ENCODE measurements at regions not wholly inside any gene's neighbourhood (a gene's known extent, or its start where the extent isn't known, plus 50 kb on each side); places are given as distances from the start of the nearest gene placed in this dataset.

GRCh38 chrY:15349351-15349750 lies 825.0 kb downstream of the NLGN4Y start:
- no peak for DNase-seq (ENCODE audit: low spot score)

GRCh38 chrY:15355321-15355720 lies 831.0 kb downstream of the NLGN4Y start:
- Histone ChIP-seq H2BK15ac (ENCODE audit: low read length) (no peak overlapping the region), H2AFZ (ENCODE audit: low read length) (no peak overlapping the region), H3K79me1 (ENCODE audit: low read depth, low read length) (no peaks in the 10 kb centered on the region), H3K9me3 (replicated peaks in 1 of 2; ENCODE audit: control insufficient read depth in 2 of 2, insufficient read depth in 1 of 2, low read depth in 1 of 2, low read length in 2 of 2) (no peaks in the 10 kb centered on the region), H3K27me3 (ENCODE audit: control insufficient read depth in 3 of 3, insufficient read depth in 3 of 3, low read depth in 1 of 3, low read length in 3 of 3) (no peaks in the 10 kb centered on the region), H3K4me3 (ENCODE audit: low read length in 2 of 2) (no peak overlapping the region), H3K18ac (ENCODE audit: low read length) (no peak overlapping the region), H3K4me1 (ENCODE audit: control insufficient read depth in 2 of 2, insufficient read depth in 1 of 2, low read depth in 1 of 2, low read length in 2 of 2) (no peaks in the 10 kb centered on the region), H2BK120ac (ENCODE audit: low read depth, low read length) (no peak overlapping the region), H3K23ac (ENCODE audit: low read depth, low read length, poor library complexity) (no peak overlapping the region), H3K27ac (replicated peaks; ENCODE audit: low read length) (no peak overlapping the region), H3K4me2 (ENCODE audit: insufficient read depth, low read length, poor library complexity, severe bottlenecking) (no peak overlapping the region), H3K36me3 (replicated peaks in 1 of 2; ENCODE audit: control insufficient read depth in 2 of 2, insufficient read depth in 2 of 2, low read length in 2 of 2) (no peaks in the 10 kb centered on the region), H2AK5ac (ENCODE audit: low read depth, low read length) (no peak overlapping the region), H3K4ac (ENCODE audit: low read length) (no peak overlapping the region), H3K9ac (ENCODE audit: low read depth, low read length, poor library complexity) (no peak overlapping the region), H3K14ac (ENCODE audit: low read length) (no peak overlapping the region), H2BK5ac (ENCODE audit: low read length) (no peak overlapping the region), H4K91ac (ENCODE audit: low read depth, low read length, poor library complexity) (no peak overlapping the region), H2BK12ac (ENCODE audit: low read length) (no peak overlapping the region), H4K8ac (ENCODE audit: low read depth, low read length) (no peak overlapping the region)
- DNase-seq (ENCODE audit: low spot score), result no peak
- no CpG with 5 or more reads among the region's 3 CpGs for WGBS, 2 donors (ENCODE audit: extremely low coverage in 2 of 2, insufficient read length in 2 of 2, insufficient replicate concordance in 1 of 2)

More at GRCh38 chrY:15349351-15349750, 825.0 kb downstream of the NLGN4Y start:
- H2BK12ac ChIP-seq (ENCODE audit: low read length), result no peak overlapping the region
- no peaks in the 10 kb centered on the region for H3K79me1 ChIP-seq (ENCODE audit: low read depth, low read length)
- H3K18ac ChIP-seq (ENCODE audit: low read length), result no peak overlapping the region
- H2BK15ac ChIP-seq (ENCODE audit: low read length), result no peak overlapping the region
- no peak overlapping the region for H3K4ac ChIP-seq (ENCODE audit: low read length)
- WGBS, 2 donors (ENCODE audit: extremely low coverage in 2 of 2, insufficient read length in 2 of 2, insufficient replicate concordance in 1 of 2), result no CpG with 5 or more reads among the region's 2 CpGs
- H2BK5ac ChIP-seq (ENCODE audit: low read length), result no peak overlapping the region
- H3K27me3 ChIP-seq (ENCODE audit: control insufficient read depth in 3 of 3, insufficient read depth in 3 of 3, low read depth in 1 of 3, low read length in 3 of 3), result no peaks in the 10 kb centered on the region
- no peak overlapping the region for H2AFZ ChIP-seq (ENCODE audit: low read length)
- no peak overlapping the region for H4K8ac ChIP-seq (ENCODE audit: low read depth, low read length)
- no peaks in the 10 kb centered on the region for H3K9me3 ChIP-seq (replicated peaks in 1 of 2; ENCODE audit: control insufficient read depth in 2 of 2, insufficient read depth in 1 of 2, low read depth in 1 of 2, low read length in 2 of 2)
- no peak overlapping the region for H3K4me2 ChIP-seq (ENCODE audit: insufficient read depth, low read length, poor library complexity, severe bottlenecking)
- H3K4me3 ChIP-seq (ENCODE audit: low read length in 2 of 2), result no peak overlapping the region
- H3K27ac ChIP-seq (replicated peaks; ENCODE audit: low read length), result no peak overlapping the region
- no peak overlapping the region for H3K9ac ChIP-seq (ENCODE audit: low read depth, low read length, poor library complexity)
- H2AK5ac ChIP-seq (ENCODE audit: low read depth, low read length), result no peak overlapping the region
- H4K91ac ChIP-seq (ENCODE audit: low read depth, low read length, poor library complexity), result no peak overlapping the region
- H3K23ac ChIP-seq (ENCODE audit: low read depth, low read length, poor library complexity), result no peak overlapping the region
- no peak overlapping the region for H3K14ac ChIP-seq (ENCODE audit: low read length)
- no peaks in the 10 kb centered on the region for H3K36me3 ChIP-seq (replicated peaks in 1 of 2; ENCODE audit: control insufficient read depth in 2 of 2, insufficient read depth in 2 of 2, low read length in 2 of 2)
- no peak overlapping the region for H2BK120ac ChIP-seq (ENCODE audit: low read depth, low read length)
- no peaks in the 10 kb centered on the region for H3K4me1 ChIP-seq (ENCODE audit: control insufficient read depth in 2 of 2, insufficient read depth in 1 of 2, low read depth in 1 of 2, low read length in 2 of 2)

GRCh38 chrY:15360471-15360870 lies 836.1 kb downstream of the NLGN4Y start:
- Histone ChIP-seq H3K9ac (ENCODE audit: low read depth, low read length, poor library complexity) (no peak overlapping the region), H3K14ac (ENCODE audit: low read length) (no peak overlapping the region), H3K79me1 (ENCODE audit: low read depth, low read length) (no peaks in the 10 kb centered on the region), H2BK15ac (ENCODE audit: low read length) (no peak overlapping the region), H4K91ac (ENCODE audit: low read depth, low read length, poor library complexity) (no peak overlapping the region), H3K4me3 (ENCODE audit: low read length in 2 of 2) (no peak overlapping the region), H2BK12ac (ENCODE audit: low read length) (no peak overlapping the region), H4K8ac (ENCODE audit: low read depth, low read length) (no peak overlapping the region), H3K18ac (ENCODE audit: low read length) (no peak overlapping the region), H2AK5ac (ENCODE audit: low read depth, low read length) (no peak overlapping the region), H2AFZ (ENCODE audit: low read length) (no peak overlapping the region), H3K23ac (ENCODE audit: low read depth, low read length, poor library complexity) (no peak overlapping the region), H3K27me3 (ENCODE audit: control insufficient read depth in 3 of 3, insufficient read depth in 3 of 3, low read depth in 1 of 3, low read length in 3 of 3) (no peaks in the 10 kb centered on the region), H3K4ac (ENCODE audit: low read length) (no peak overlapping the region), H3K4me2 (ENCODE audit: insufficient read depth, low read length, poor library complexity, severe bottlenecking) (no peak overlapping the region), H2BK120ac (ENCODE audit: low read depth, low read length) (no peak overlapping the region), H3K9me3 (replicated peaks in 1 of 2; ENCODE audit: control insufficient read depth in 2 of 2, insufficient read depth in 1 of 2, low read depth in 1 of 2, low read length in 2 of 2) (no peaks in the 10 kb centered on the region), H3K27ac (replicated peaks; ENCODE audit: low read length) (no peak overlapping the region), H3K36me3 (replicated peaks in 1 of 2; ENCODE audit: control insufficient read depth in 2 of 2, insufficient read depth in 2 of 2, low read length in 2 of 2) (no peaks in the 10 kb centered on the region), H2BK5ac (ENCODE audit: low read length) (no peak overlapping the region), H3K4me1 (ENCODE audit: control insufficient read depth in 2 of 2, insufficient read depth in 1 of 2, low read depth in 1 of 2, low read length in 2 of 2) (no peaks in the 10 kb centered on the region)
- no peak for DNase-seq (ENCODE audit: low spot score)

GRCh38 chrY:15364996-15365395 lies 840.7 kb downstream of the NLGN4Y start:
- H3K9ac ChIP-seq (ENCODE audit: low read depth, low read length, poor library complexity), result no peak overlapping the region
- H2BK12ac ChIP-seq (ENCODE audit: low read length), result no peak overlapping the region
- no peak overlapping the region for H3K27ac ChIP-seq (replicated peaks; ENCODE audit: low read length)
- H3K14ac ChIP-seq (ENCODE audit: low read length), result no peak overlapping the region
- H3K4me1 ChIP-seq (ENCODE audit: control insufficient read depth in 2 of 2, insufficient read depth in 1 of 2, low read depth in 1 of 2, low read length in 2 of 2), result no peaks in the 10 kb centered on the region
- H3K23ac ChIP-seq (ENCODE audit: low read depth, low read length, poor library complexity), result no peak overlapping the region
- no peak overlapping the region for H2BK120ac ChIP-seq (ENCODE audit: low read depth, low read length)
- no peak overlapping the region for H3K4me2 ChIP-seq (ENCODE audit: insufficient read depth, low read length, poor library complexity, severe bottlenecking)
- H2AK5ac ChIP-seq (ENCODE audit: low read depth, low read length), result no peak overlapping the region
- no CpG with 5 or more reads among the region's 4 CpGs for whole genome bisulfite sequencing, 2 donors (ENCODE audit: extremely low coverage in 2 of 2, insufficient read length in 2 of 2, insufficient replicate concordance in 1 of 2)
- no peak overlapping the region for H4K91ac ChIP-seq (ENCODE audit: low read depth, low read length, poor library complexity)
- no peak overlapping the region for H2AFZ ChIP-seq (ENCODE audit: low read length)
- no peak for DNase-seq (ENCODE audit: low spot score)
- no peaks in the 10 kb centered on the region for H3K36me3 ChIP-seq (replicated peaks in 1 of 2; ENCODE audit: control insufficient read depth in 2 of 2, insufficient read depth in 2 of 2, low read length in 2 of 2)
- H3K18ac ChIP-seq (ENCODE audit: low read length), result no peak overlapping the region
- no peak overlapping the region for H2BK15ac ChIP-seq (ENCODE audit: low read length)
- no peak overlapping the region for H3K4me3 ChIP-seq (ENCODE audit: low read length in 2 of 2)
- no peaks in the 10 kb centered on the region for H3K9me3 ChIP-seq (replicated peaks in 1 of 2; ENCODE audit: control insufficient read depth in 2 of 2, insufficient read depth in 1 of 2, low read depth in 1 of 2, low read length in 2 of 2)
- no peaks in the 10 kb centered on the region for H3K79me1 ChIP-seq (ENCODE audit: low read depth, low read length)
- no peaks in the 10 kb centered on the region for H3K27me3 ChIP-seq (ENCODE audit: control insufficient read depth in 3 of 3, insufficient read depth in 3 of 3, low read depth in 1 of 3, low read length in 3 of 3)
- H3K4ac ChIP-seq (ENCODE audit: low read length), result no peak overlapping the region
- H2BK5ac ChIP-seq (ENCODE audit: low read length), result no peak overlapping the region
- no peak overlapping the region for H4K8ac ChIP-seq (ENCODE audit: low read depth, low read length)

Measured in neuronal stem cell (in vitro differentiated cells).